ENCODE measurements at regions not wholly inside any gene's neighbourhood (a gene's known extent, or its start where the extent isn't known, plus 50 kb on each side); places are given as distances from the start of the nearest gene placed in this dataset.
A peak's percentile ranks its signal among the peaks of the same experiment; 100 is the strongest.

DNA sequence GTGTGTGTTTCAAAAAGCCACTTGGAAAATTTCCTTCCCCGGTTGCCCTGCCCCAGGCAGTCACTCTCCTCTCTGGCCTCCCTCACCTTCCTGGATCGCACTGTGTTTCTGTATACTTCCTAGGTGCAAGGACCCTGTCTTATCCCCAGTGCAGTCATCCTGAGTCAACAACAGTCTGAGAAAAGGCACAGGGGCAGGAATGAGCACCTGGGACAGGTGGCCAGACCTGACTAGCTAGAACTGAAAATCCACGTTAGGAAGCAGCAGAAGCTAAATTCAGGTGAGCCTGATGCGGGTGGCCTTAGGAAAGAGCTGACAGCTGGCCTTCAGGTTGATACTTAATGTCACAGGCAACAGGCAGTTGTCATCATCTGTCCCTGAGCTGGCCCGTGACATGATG, 62.9 kb upstream of the VGLL4 start:
- Histone ChIP-seq H4K8ac (replicated peaks; ENCODE audit: insufficient read length, low read depth, low read length) (no peak overlapping the region), H2BK15ac (ENCODE audit: low read depth, low read length) (no peak overlapping the region), H2BK12ac (ENCODE audit: insufficient read length, low read depth, low read length) (no peak overlapping the region), H3K9ac (ENCODE audit: extremely low read depth, insufficient read length, low read length) (no peak overlapping the region), H2BK120ac (ENCODE audit: low read depth, low read length, poor library complexity, severe bottlenecking) (no peak overlapping the region), H4K5ac (ENCODE audit: insufficient read length, low read depth, low read length) (no peak overlapping the region), H2BK20ac (ENCODE audit: low read depth, low read length, poor library complexity, severe bottlenecking) (no peak overlapping the region), H3K23me2 (ENCODE audit: insufficient read length, low read depth, low read length, poor library complexity, severe bottlenecking) (no peaks in the 10 kb centered on the region), H2AK5ac (ENCODE audit: insufficient read length, low read length) (no peak overlapping the region), H3K27me3 (ENCODE audit: insufficient read depth, low read length) (no peaks in the 10 kb centered on the region), H3K79me2 (ENCODE audit: insufficient read depth, low read length) (no peaks in the 10 kb centered on the region), H3K79me1 (ENCODE audit: insufficient read depth, low read depth, low read length, poor library complexity, severe bottlenecking) (peaks cover 5% of the 10 kb centered on the region), H4K20me1 (ENCODE audit: control insufficient read depth, insufficient read depth, insufficient read length) (peaks cover 3% of the 10 kb centered on the region), H2AFZ (ENCODE audit: low read length) (no peak overlapping the region), H4K91ac (ENCODE audit: insufficient read length, low read depth, low read length) (no peak overlapping the region), H3T11ph (ENCODE audit: low read length) (no peak overlapping the region), H3K23ac (ENCODE audit: insufficient read length, low read depth, low read length) (no peak overlapping the region), H3K4me1 (ENCODE audit: insufficient read depth, low read length) (no peaks in the 10 kb centered on the region; the same call in 1 of the 2 replicates), H3K14ac (ENCODE audit: insufficient read depth, low read length) (no peak overlapping the region), H3K9me3 (ENCODE audit: control insufficient read depth, low read depth, low read length) (no peaks in the 10 kb centered on the region), H3K18ac (ENCODE audit: insufficient read length, low read depth, low read length) (no peak overlapping the region), H3K4ac (ENCODE audit: low read depth, low read length) (no peak overlapping the region), H3K27ac (ENCODE audit: insufficient read length, low read depth, low read length) (no peak overlapping the region), H2BK5ac (ENCODE audit: insufficient read length, low read length) (no peak overlapping the region), H3K56ac (ENCODE audit: insufficient read length, low read depth, low read length) (no peak overlapping the region), H3K4me2 (ENCODE audit: insufficient read depth, insufficient read length, low read length) (no peak overlapping the region)
- Mint-ChIP-seq H3K4me3 (no peak overlapping the region), H3K36me3 (ENCODE audit: insufficient read depth in 1 of 3, low read depth in 3 of 3) (peaks cover 10 to 18% (median 10%) of the 10 kb centered on the region in 3 experiments), H3K27ac (0 out of 7 replicates have a peak overlapping the region, but pooled peaks of 1 of the 3 experiments have one; percentile 11), H3K9me3 (peaks cover 7 to 11% of the 10 kb centered on the region in 2 experiments; a peak in 3 of 5 replicates), H3K4me1 (peaks cover 7 to 12% of the 10 kb centered on the region in 2 experiments), H3K27me3 (ENCODE audit: low read depth) (no peaks in the 10 kb centered on the region)
- TF ChIP-seq, protein P1, sequence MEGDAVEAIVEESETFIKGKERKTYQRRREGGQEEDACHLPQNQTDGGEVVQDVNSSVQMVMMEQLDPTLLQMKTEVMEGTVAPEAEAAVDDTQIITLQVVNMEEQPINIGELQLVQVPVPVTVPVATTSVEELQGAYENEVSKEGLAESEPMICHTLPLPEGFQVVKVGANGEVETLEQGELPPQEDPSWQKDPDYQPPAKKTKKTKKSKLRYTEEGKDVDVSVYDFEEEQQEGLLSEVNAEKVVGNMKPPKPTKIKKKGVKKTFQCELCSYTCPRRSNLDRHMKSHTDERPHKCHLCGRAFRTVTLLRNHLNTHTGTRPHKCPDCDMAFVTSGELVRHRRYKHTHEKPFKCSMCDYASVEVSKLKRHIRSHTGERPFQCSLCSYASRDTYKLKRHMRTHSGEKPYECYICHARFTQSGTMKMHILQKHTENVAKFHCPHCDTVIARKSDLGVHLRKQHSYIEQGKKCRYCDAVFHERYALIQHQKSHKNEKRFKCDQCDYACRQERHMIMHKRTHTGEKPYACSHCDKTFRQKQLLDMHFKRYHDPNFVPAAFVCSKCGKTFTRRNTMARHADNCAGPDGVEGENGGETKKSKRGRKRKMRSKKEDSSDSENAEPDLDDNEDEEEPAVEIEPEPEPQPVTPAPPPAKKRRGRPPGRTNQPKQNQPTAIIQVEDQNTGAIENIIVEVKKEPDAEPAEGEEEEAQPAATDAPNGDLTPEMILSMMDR (conservative IDR thresholded peaks at IDR 0.05), result no peak
- WGBS (ENCODE audit: extremely low coverage, insufficient read length, low lambda C conversion rate), result no CpG with 5 or more reads among the region's 5 CpGs
- no peak for DNase-seq

All from H9 (cell line).